Astrocyte (in vitro differentiated cells and primary cell): ENCODE measurements at regions not wholly inside any gene's neighbourhood (a gene's known extent, or its start where the extent isn't known, plus 50 kb on each side); places are given as distances from the start of the nearest gene placed in this dataset.

Experiments used
- CTCF ChIP-seq: IDR thresholded peaks from 2 replicates; pipeline ENCODE4 v1.5.1; 2011; ENCODE audit warnings: low read depth, mild to moderate bottlenecking, inconsistent platforms, low read length, moderate library complexity; ENCODE audit not compliant: insufficient read depth
- EZH2 ChIP-seq: IDR thresholded peaks from 2 replicates; pipeline ENCODE4 v1.6.1; 2012; ENCODE audit warnings: mild to moderate bottlenecking, low read length, inconsistent platforms; ENCODE audit not compliant: insufficient read depth

GRCh38 chr12:33223956-33224355 is 215.7 kb downstream of the SYT10 start:
- TF ChIP-seq EZH2 (no peak), CTCF (no peak)
